Breast epithelium (tissue), 4 donors: ENCODE measurements at regions not wholly inside any gene's neighbourhood (a gene's known extent, or its start where the extent isn't known, plus 50 kb on each side); places are given as distances from the start of the nearest gene placed in this dataset.

Source experiments
- DNase-seq, 2 donors: peaks; one replicate each; pipeline ENCODE4 v3.0.0-alpha.2; 2019; ENCODE audit warnings: low spot score in 2 of 2
- H3K27ac ChIP-seq, 2 donors: fragments of 200-600 bp; sonication (generic) in 1 of 2; one replicate each; pipeline ENCODE4 v1.5.1; 2016 to 2019; ENCODE audit warnings: mild to moderate bottlenecking in 1 of 2
- H3K27me3 ChIP-seq, 2 donors: fragments of 200-600 bp; sonication (generic) in 1 of 2; one replicate each; pipeline versions ENCODE4 v1.5.1 to v1.6.0; 2017 to 2019; ENCODE audit warnings: control low read depth in 1 of 2, mild to moderate bottlenecking in 1 of 2
- H3K36me3 ChIP-seq: fragments of 200-600 bp; one replicate; pipeline ENCODE4 v1.5.1; 2019
- H3K4me1 ChIP-seq, 2 donors: fragments of 200-600 bp; sonication (generic); one replicate each; pipeline ENCODE4 v1.5.1; 2016 to 2019; ENCODE audit warnings: control low read depth in 1 of 2
- H3K4me3 ChIP-seq, 3 donors: fragments of 200-600 bp; sonication (generic); 1 replicate in 2 of 3; 2 replicates in 1 of 3; pipeline ENCODE4 v1.5.1; 2016 to 2019; ENCODE audit warnings: mild to moderate bottlenecking in 3 of 3, moderate library complexity in 2 of 3
- H3K9me3 ChIP-seq, 2 donors: fragments of 200-600 bp; sonication (generic) in 1 of 2; one replicate each; pipeline ENCODE4 v1.5.1; 2016 to 2019; ENCODE audit warnings: control low read depth in 1 of 2
- CTCF ChIP-seq, 3 donors: fragments of 450-650 bp; IDR thresholded peaks; one replicate each; pipeline ENCODE4 v1.5.1; 2016 to 2017; ENCODE audit warnings: antibody characterized with exemption in 3 of 3, mild to moderate bottlenecking in 3 of 3, moderate library complexity in 3 of 3
- POLR2A ChIP-seq: fragments of 450-650 bp; IDR thresholded peaks from one replicate; pipeline ENCODE4 v1.6.1; 2016; ENCODE audit warnings: antibody characterized with exemption, mild to moderate bottlenecking, moderate library complexity
- POLR2AphosphoS5 ChIP-seq, 3 donors: sonication (generic); formaldehyde crosslinking; IDR thresholded peaks; one replicate each; pipeline ENCODE4 v1.6.1; 2017; ENCODE audit warnings: antibody characterized with exemption in 3 of 3
- intact Hi-C: fragments of 100-400 bp; cut with DNase I; formaldehyde crosslinking; loops from one replicate; pipeline ENCODE4 v1.15.1; 2023; ENCODE audit warnings: low total_unique reads

GRCh38 chr15:53307952-53308624 is 451.4 kb downstream of the WDR72 start:
- no peaks in the 10 kb centered on the region for H3K4me1 ChIP-seq
- TF ChIP-seq POLR2A (no peak), POLR2AphosphoS5 (IDR thresholded peaks at IDR 0.05) (no peak), CTCF (IDR thresholded peaks at IDR 0.05) (no peak)
- no peak for DNase-seq
- H3K9me3 ChIP-seq: no peaks in the 10 kb centered on the region
- no peak overlapping the region for H3K27ac ChIP-seq
- H3K36me3 ChIP-seq: no peaks in the 10 kb centered on the region
- no peaks in the 10 kb centered on the region for H3K27me3 ChIP-seq
- intact Hi-C loops: no loop called here
- no peak overlapping the region for H3K4me3 ChIP-seq

- TF ChIP-seq CTCF (IDR thresholded peaks at IDR 0.05) (no peak), POLR2AphosphoS5 (IDR thresholded peaks at IDR 0.05) (no peak), POLR2A (no peak)
- intact Hi-C loops: no loop called here
Observed at GRCh38 chr15:53305554-53305953, 453.9 kb downstream of the WDR72 start.

GRCh38 chr15:53305101-53305500 is 454.4 kb downstream of the WDR72 start:
- no peak overlapping the region for H3K4me3 ChIP-seq
- no peaks in the 10 kb centered on the region for H3K27me3 ChIP-seq
- no peaks in the 10 kb centered on the region for H3K36me3 ChIP-seq
- no peak for DNase-seq
- intact Hi-C loops: no loop called here
- no peak overlapping the region for H3K27ac ChIP-seq
- no peaks in the 10 kb centered on the region for H3K9me3 ChIP-seq
- TF ChIP-seq CTCF (IDR thresholded peaks at IDR 0.05) (no peak), POLR2AphosphoS5 (IDR thresholded peaks at IDR 0.05) (no peak), POLR2A (no peak)
- H3K4me1 ChIP-seq: no peaks in the 10 kb centered on the region

More at GRCh38 chr15:53305554-53305953, 453.9 kb downstream of the WDR72 start:
- H3K9me3 ChIP-seq: no peaks in the 10 kb centered on the region
- DNase-seq: no peak
- H3K4me1 ChIP-seq: no peaks in the 10 kb centered on the region
- H3K27ac ChIP-seq: no peak overlapping the region
- no peaks in the 10 kb centered on the region for H3K27me3 ChIP-seq
- no peak overlapping the region for H3K4me3 ChIP-seq
- H3K36me3 ChIP-seq: no peaks in the 10 kb centered on the region

- intact Hi-C loops: no loop called here
- Histone ChIP-seq H3K9me3 (no peaks in the 10 kb centered on the region), H3K36me3 (no peaks in the 10 kb centered on the region), H3K27me3 (peaks cover 0 to 6% of the 10 kb centered on the region in 2 donors), H3K27ac (no peak overlapping the region), H3K4me3 (no peak overlapping the region), H3K4me1 (no peaks in the 10 kb centered on the region)
- no peak for DNase-seq
- TF ChIP-seq CTCF (IDR thresholded peaks at IDR 0.05) (no peak), POLR2A (no peak), POLR2AphosphoS5 (IDR thresholded peaks at IDR 0.05) (no peak)
Observed at GRCh38 chr15:53297828-53298227, 461.6 kb downstream of the WDR72 start.

- no peaks in the 10 kb centered on the region for H3K9me3 ChIP-seq
- H3K4me3 ChIP-seq: no peak overlapping the region
- no peak for DNase-seq
- H3K27ac ChIP-seq: no peak overlapping the region
- H3K4me1 ChIP-seq: no peaks in the 10 kb centered on the region
- H3K27me3 ChIP-seq: peaks cover 0 to 10% of the 10 kb centered on the region in 2 donors
- TF ChIP-seq POLR2AphosphoS5 (IDR thresholded peaks at IDR 0.05) (no peak), CTCF (IDR thresholded peaks at IDR 0.05) (no peak), POLR2A (no peak)
- intact Hi-C loops: no loop called here
- H3K36me3 ChIP-seq: no peaks in the 10 kb centered on the region
Observed at GRCh38 chr15:53296603-53297002, 462.9 kb downstream of the WDR72 start.
